ENCODE measurements at regions not wholly inside any gene's neighbourhood (a gene's known extent, or its start where the extent isn't known, plus 50 kb on each side); places are given as distances from the start of the nearest gene placed in this dataset.
A peak's percentile ranks its signal among the peaks of the same experiment; 100 is the strongest.
"Not testable (repeated sequence)": the region's sequence is repeated elsewhere in the genome, so short reads cannot be mapped to it uniquely, and the experiment has no call there.

DNA sequence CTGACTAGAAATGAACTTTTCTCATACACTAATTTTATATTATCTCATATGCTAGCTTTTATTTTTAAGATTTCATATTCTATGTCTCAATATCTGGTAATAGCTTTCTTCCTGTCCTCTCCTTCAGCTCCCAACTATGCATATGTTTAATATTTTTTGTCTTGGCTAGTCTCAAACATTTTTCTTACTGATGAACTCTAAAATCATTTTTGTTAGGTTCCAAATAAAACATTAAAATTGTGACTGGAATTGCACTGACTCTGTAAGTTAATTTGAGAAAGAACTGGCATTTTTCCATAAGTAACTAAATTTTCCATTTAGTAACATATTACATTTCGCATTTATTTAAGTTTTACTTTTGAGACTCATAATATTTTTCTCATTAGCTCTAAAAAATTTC lies 368.5 kb upstream of the DPYD start:
- H3K9ac ChIP-seq (ENCODE audit: low read length): no peak overlapping the region
- no peak overlapping the region for H3K4me3 ChIP-seq (ENCODE audit: low read depth, low read length)
- H3K4me1 ChIP-seq (ENCODE audit: control insufficient read depth, insufficient read depth, low read length): no peaks in the 10 kb centered on the region
- no peaks in the 10 kb centered on the region for H3K36me3 ChIP-seq (ENCODE audit: control insufficient read depth, insufficient read depth, low read length)
- H3K27me3 ChIP-seq (ENCODE audit: control insufficient read depth, insufficient read depth, low read length): no peaks in the 10 kb centered on the region
- no peaks in the 10 kb centered on the region for H3K9me3 ChIP-seq (ENCODE audit: control insufficient read depth, insufficient read depth, low read depth, low read length)
- no peak overlapping the region for H3K27ac ChIP-seq (ENCODE audit: low read depth, low read length)

DNA sequence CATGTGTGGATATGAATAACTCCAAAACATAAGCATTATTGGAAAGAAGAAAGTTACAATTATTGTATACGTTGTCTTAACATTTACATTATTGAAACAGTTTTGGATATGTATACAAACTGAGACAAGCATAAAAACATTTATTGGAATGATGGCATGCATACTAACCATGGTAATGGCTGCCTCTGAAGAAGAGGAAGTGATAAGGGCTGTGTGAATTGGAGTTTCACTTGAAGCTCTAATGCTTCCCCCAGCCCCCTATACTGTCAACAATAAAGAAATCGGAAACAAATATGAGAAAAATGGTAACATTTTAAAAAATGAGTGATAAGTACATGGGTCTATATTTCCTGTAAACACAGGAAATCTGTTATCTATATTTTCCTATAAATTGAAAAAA lies 367.7 kb upstream of the DPYD start:
- no peaks in the 10 kb centered on the region for H3K4me1 ChIP-seq (ENCODE audit: control insufficient read depth, insufficient read depth, low read length)

DNA sequence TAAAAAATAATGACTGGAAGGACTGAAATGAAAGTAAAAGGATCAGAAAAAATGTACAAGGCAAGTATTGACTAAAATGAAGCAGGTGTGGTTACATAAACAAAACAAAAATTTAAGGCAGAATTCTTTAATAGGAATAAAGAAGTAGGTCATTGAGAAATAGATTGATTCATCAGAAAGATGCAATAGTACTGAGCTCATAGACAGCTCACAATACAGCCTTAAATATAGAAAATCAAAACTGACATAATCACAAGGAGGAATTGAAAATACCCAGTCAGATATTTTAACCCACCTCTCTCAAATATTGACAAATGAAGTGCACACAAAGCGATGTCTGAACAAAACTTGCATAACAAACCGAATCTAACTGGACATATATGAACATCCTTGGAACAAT lies 366.8 kb upstream of the DPYD start:
- H3K9ac ChIP-seq (ENCODE audit: low read length): no peak overlapping the region
- H3K4me1 ChIP-seq (ENCODE audit: control insufficient read depth, insufficient read depth, low read length): no peaks in the 10 kb centered on the region
- no peaks in the 10 kb centered on the region for H3K27me3 ChIP-seq (ENCODE audit: control insufficient read depth, insufficient read depth, low read length)
- H3K36me3 ChIP-seq (ENCODE audit: control insufficient read depth, insufficient read depth, low read length): no peaks in the 10 kb centered on the region
- no peaks in the 10 kb centered on the region for H3K9me3 ChIP-seq (ENCODE audit: control insufficient read depth, insufficient read depth, low read depth, low read length)
- H3K27ac ChIP-seq (ENCODE audit: low read depth, low read length): no peak overlapping the region
- no peak overlapping the region for H3K4me3 ChIP-seq (ENCODE audit: low read depth, low read length)

More for the DNA sequence above, 367.7 kb upstream of the DPYD start:
- Histone ChIP-seq H3K27me3 (ENCODE audit: control insufficient read depth, insufficient read depth, low read length) (no peaks in the 10 kb centered on the region), H3K9me3 (ENCODE audit: control insufficient read depth, insufficient read depth, low read depth, low read length) (no peaks in the 10 kb centered on the region), H3K36me3 (ENCODE audit: control insufficient read depth, insufficient read depth, low read length) (no peaks in the 10 kb centered on the region), H3K27ac (ENCODE audit: low read depth, low read length) (no peak overlapping the region), H3K9ac (ENCODE audit: low read length) (no peak overlapping the region), H3K4me3 (ENCODE audit: low read depth, low read length) (no peak overlapping the region)

DNA sequence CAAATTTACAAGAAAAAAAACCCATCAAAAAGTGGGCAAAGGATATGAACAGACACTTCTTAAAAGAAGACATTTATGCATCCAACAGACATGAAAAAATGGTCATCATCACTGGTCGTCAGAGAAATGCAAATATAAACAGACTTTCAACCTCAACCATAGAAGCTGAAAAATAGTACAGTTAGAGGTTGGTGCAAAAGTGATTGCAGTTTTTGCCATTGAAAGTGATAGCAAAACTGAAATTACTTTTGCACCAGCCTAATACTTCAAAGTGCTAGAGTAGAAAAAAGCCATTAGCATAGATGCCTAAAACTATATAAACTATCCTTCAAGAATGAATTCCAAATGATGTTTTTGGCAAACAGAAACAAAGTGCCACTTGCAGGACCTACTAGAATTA lies 365.8 kb upstream of the DPYD start:
- Histone ChIP-seq H3K9ac (ENCODE audit: low read length) (no peak overlapping the region), H3K27ac (ENCODE audit: low read depth, low read length) (no peak overlapping the region), H3K27me3 (ENCODE audit: control insufficient read depth, insufficient read depth, low read length) (no peaks in the 10 kb centered on the region), H3K4me1 (ENCODE audit: control insufficient read depth, insufficient read depth, low read length) (no peaks in the 10 kb centered on the region), H3K36me3 (ENCODE audit: control insufficient read depth, insufficient read depth, low read length) (no peaks in the 10 kb centered on the region), H3K4me3 (ENCODE audit: low read depth, low read length) (no peak overlapping the region), H3K9me3 (ENCODE audit: control insufficient read depth, insufficient read depth, low read depth, low read length) (no peaks in the 10 kb centered on the region)

DNA sequence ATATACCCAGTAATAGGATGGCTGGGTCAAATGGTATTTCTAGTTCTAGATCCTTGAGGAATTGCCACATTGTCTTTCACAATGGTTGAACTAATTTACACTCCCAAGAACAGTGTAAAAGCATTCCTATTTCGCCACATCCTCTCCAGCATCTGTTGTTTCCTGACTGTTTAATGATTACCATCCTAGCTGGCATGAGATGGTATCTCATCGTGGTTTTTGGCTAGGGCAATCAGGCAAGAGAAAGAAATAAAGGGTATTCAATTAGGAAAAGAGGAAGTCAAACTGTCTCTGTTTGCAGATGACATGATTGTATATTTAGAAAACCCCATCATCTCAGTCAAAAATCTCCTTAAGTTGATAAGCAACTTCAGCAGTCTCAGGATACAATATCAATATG lies 364.5 kb upstream of the DPYD start:
- H3K27me3 ChIP-seq (ENCODE audit: control insufficient read depth, insufficient read depth, low read length); H3K9me3 ChIP-seq (ENCODE audit: control insufficient read depth, insufficient read depth, low read depth, low read length); H3K36me3 ChIP-seq (ENCODE audit: control insufficient read depth, insufficient read depth, low read length); H3K4me1 ChIP-seq (ENCODE audit: control insufficient read depth, insufficient read depth, low read length); H3K9ac ChIP-seq (ENCODE audit: low read length); H3K27ac ChIP-seq (ENCODE audit: low read depth, low read length); H3K4me3 ChIP-seq (ENCODE audit: low read depth, low read length): not testable (repeated sequence)

DNA sequence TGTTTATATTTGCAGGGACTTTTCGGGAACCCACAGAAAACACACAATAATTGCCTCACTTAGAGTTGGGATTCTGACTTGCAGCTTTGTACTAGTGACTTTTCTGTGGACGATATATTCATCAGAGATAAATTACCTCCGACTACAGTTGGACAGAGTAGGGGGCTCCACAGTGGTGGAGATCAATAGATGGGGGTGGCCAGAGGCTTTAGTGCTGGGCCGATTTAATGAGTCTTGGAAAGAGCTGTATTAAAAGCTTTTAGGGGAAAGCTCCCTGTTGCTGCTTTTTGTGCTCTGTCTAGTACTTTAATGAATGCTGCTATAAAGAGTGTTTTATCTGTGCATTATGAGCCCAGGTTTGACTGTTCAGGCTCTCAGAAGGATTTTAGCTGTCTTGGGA lies 359.2 kb upstream of the DPYD start:
- H3K9me3 ChIP-seq (ENCODE audit: control insufficient read depth, insufficient read depth, low read depth, low read length): no peaks in the 10 kb centered on the region
- no peak overlapping the region for H3K4me3 ChIP-seq (ENCODE audit: low read depth, low read length)

DNA sequence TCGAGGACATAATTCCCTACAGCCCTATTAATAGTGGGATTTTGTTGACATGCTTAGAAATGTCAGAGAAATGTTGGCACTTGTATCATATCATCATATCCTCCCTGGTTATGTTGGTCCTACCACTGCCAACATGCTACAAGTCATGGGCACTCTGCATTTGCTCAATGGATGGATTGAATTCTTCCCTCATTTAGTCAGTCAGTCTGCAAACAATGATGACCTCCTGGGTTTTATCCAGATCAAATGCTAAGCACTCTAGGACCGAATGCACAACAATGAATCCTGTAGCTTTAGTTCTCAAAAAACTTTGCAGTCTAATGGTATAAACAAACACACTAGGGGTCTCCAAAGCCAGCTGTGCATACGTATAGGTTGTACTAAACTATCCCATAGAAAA lies 357.2 kb upstream of the DPYD start:
- no peak overlapping the region for H3K9ac ChIP-seq (ENCODE audit: low read length)
- no peaks in the 10 kb centered on the region for H3K27me3 ChIP-seq (ENCODE audit: control insufficient read depth, insufficient read depth, low read length)
- peaks cover 28% of the 10 kb centered on the region for H3K4me1 ChIP-seq (ENCODE audit: control insufficient read depth, insufficient read depth, low read length)
- no peak overlapping the region for H3K27ac ChIP-seq (ENCODE audit: low read depth, low read length)
- no peaks in the 10 kb centered on the region for H3K36me3 ChIP-seq (ENCODE audit: control insufficient read depth, insufficient read depth, low read length)
- peaks cover 3% of the 10 kb centered on the region; the same call in 1 of the 2 replicates for H3K9me3 ChIP-seq (ENCODE audit: control insufficient read depth, insufficient read depth, low read depth, low read length)
- H3K4me3 ChIP-seq (ENCODE audit: low read depth, low read length): no peak overlapping the region

More for the DNA sequence above, 359.2 kb upstream of the DPYD start:
- Histone ChIP-seq H3K9ac (ENCODE audit: low read length) (no peak overlapping the region), H3K27me3 (ENCODE audit: control insufficient read depth, insufficient read depth, low read length) (no peaks in the 10 kb centered on the region), H3K27ac (ENCODE audit: low read depth, low read length) (no peak overlapping the region), H3K36me3 (ENCODE audit: control insufficient read depth, insufficient read depth, low read length) (no peaks in the 10 kb centered on the region), H3K4me1 (ENCODE audit: control insufficient read depth, insufficient read depth, low read length) (peaks cover 28% of the 10 kb centered on the region)

DNA sequence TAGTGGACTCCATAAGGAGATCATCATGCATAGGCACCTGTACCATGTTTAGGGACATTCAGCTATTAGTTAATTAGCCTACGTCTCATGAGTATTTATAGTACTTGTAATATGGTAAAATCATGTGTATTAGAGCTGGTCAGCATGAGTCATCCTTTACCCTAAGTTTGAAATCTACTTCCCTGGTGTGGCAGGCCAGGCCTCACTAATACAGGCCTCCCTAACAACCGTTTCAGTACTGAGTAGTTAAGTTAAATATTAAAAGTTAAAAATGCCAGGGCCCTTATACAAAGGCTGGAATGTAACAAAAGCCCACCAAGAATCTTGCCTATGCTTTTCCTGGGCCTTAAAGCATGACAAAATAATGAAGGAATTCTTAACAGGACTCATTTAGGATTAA lies 356.3 kb upstream of the DPYD start:
- Histone ChIP-seq H3K27ac (ENCODE audit: low read depth, low read length) (peak overlapping the region; percentile 63), H3K4me3 (ENCODE audit: low read depth, low read length) (no peak overlapping the region), H3K4me1 (ENCODE audit: control insufficient read depth, insufficient read depth, low read length) (peaks cover 28% of the 10 kb centered on the region), H3K36me3 (ENCODE audit: control insufficient read depth, insufficient read depth, low read length) (no peaks in the 10 kb centered on the region), H3K9me3 (ENCODE audit: control insufficient read depth, insufficient read depth, low read depth, low read length) (peaks cover 3% of the 10 kb centered on the region; the same call in 1 of the 2 replicates), H3K9ac (ENCODE audit: low read length) (no peak overlapping the region), H3K27me3 (ENCODE audit: control insufficient read depth, insufficient read depth, low read length) (no peaks in the 10 kb centered on the region)

DNA sequence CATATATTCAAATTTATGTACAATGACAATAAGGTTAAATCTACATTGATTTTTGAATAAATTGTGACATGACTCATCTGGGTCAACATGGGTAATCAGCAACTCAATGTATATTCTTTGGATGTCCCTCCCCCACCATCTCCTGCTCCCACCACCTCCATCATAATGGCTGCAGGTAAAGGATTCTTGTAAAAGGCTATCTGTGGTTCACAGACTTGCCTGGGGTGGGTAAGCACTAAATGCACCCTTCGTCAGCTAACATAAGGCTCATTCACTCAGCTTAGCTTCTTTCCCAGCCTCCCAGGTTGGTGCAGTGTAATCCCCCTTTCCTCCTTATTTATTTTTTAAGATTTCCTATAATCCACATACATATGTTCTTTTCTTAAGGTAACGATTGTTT lies 355.7 kb upstream of the DPYD start:
- Histone ChIP-seq H3K4me1 (ENCODE audit: control insufficient read depth, insufficient read depth, low read length) (peaks cover 28% of the 10 kb centered on the region), H3K27me3 (ENCODE audit: control insufficient read depth, insufficient read depth, low read length) (no peaks in the 10 kb centered on the region), H3K9ac (ENCODE audit: low read length) (no peak overlapping the region), H3K9me3 (ENCODE audit: control insufficient read depth, insufficient read depth, low read depth, low read length) (peaks cover 3% of the 10 kb centered on the region; the same call in 1 of the 2 replicates), H3K36me3 (ENCODE audit: control insufficient read depth, insufficient read depth, low read length) (no peaks in the 10 kb centered on the region), H3K27ac (ENCODE audit: low read depth, low read length) (no peak overlapping the region), H3K4me3 (ENCODE audit: low read depth, low read length) (no peak overlapping the region)

DNA sequence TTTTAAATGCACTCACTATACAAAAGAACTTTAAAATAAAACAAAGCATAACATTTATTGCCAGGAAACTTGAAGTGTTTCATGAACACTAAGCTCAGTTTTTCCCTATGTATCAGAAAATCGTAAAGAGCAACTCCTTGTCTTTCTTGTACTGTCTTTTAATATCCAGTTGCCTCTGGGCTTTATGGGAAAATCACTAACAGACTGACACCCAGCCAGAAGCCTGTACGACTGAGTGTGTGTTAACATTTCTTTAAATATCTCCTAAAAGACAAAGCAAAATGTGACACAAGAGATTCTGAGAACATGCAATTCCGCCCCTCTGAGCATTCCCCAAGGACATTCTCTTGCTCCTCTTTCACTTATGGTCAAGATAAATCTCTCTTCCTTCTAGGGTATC lies 347.5 kb upstream of the DPYD start:
- no peak overlapping the region for H3K9ac ChIP-seq (ENCODE audit: low read length)
- no peak overlapping the region for H3K27ac ChIP-seq (ENCODE audit: low read depth, low read length)
- no peaks in the 10 kb centered on the region for H3K4me1 ChIP-seq (ENCODE audit: control insufficient read depth, insufficient read depth, low read length)
- no peak overlapping the region for H3K4me3 ChIP-seq (ENCODE audit: low read depth, low read length)
- H3K9me3 ChIP-seq (ENCODE audit: control insufficient read depth, insufficient read depth, low read depth, low read length): peaks cover 2% of the 10 kb centered on the region; the same call in 1 of the 2 replicates
- no peaks in the 10 kb centered on the region for H3K36me3 ChIP-seq (ENCODE audit: control insufficient read depth, insufficient read depth, low read length)
- no peaks in the 10 kb centered on the region for H3K27me3 ChIP-seq (ENCODE audit: control insufficient read depth, insufficient read depth, low read length)

DNA sequence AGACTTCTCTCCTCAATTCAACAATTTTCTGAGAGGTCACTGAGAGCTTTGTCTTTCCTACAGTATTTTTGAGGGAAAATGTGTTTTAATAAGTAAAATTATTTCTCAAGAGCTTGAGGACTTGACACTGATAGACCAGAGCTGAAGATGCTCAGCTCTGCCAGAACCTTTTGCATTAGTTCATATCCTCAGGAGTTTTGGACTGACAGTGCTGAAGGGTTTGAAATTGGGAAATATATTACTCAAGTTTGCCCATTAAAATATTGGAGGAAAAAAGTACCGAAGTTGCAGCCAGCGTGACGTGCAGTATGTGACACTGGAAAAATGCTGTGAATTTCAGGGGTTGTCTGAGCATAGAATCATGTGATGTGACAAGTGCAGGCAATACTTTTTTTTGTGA lies 346.6 kb upstream of the DPYD start:
- Histone ChIP-seq H3K27me3 (ENCODE audit: control insufficient read depth, insufficient read depth, low read length) (no peaks in the 10 kb centered on the region), H3K9me3 (ENCODE audit: control insufficient read depth, insufficient read depth, low read depth, low read length) (no peaks in the 10 kb centered on the region), H3K36me3 (ENCODE audit: control insufficient read depth, insufficient read depth, low read length) (no peaks in the 10 kb centered on the region), H3K27ac (ENCODE audit: low read depth, low read length) (no peak overlapping the region), H3K4me3 (ENCODE audit: low read depth, low read length) (no peak overlapping the region), H3K4me1 (ENCODE audit: control insufficient read depth, insufficient read depth, low read length) (no peaks in the 10 kb centered on the region), H3K9ac (ENCODE audit: low read length) (no peak overlapping the region)

DNA sequence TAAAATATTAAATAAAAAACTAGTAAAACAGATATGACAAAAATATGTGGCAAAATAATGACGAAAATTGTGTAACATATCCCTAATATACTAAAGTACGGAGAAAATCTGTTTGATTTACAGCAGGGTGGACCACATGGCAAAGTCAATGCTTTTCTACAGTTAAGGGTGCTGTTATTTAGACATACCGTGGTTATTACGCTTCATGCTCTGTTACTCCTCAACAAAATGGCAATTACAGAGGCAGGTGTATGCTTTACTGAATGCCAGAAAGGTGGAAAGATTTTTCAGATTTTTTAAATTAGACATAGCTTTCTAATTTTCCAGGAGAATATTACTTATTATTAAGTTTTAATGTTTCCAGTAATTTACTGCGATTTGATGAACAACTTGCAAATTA lies 343.9 kb upstream of the DPYD start:
- Histone ChIP-seq H3K9me3 (ENCODE audit: control insufficient read depth, insufficient read depth, low read depth, low read length) (no peaks in the 10 kb centered on the region), H3K36me3 (ENCODE audit: control insufficient read depth, insufficient read depth, low read length) (no peaks in the 10 kb centered on the region), H3K27me3 (ENCODE audit: control insufficient read depth, insufficient read depth, low read length) (no peaks in the 10 kb centered on the region), H3K4me3 (ENCODE audit: low read depth, low read length) (no peak overlapping the region), H3K9ac (ENCODE audit: low read length) (no peak overlapping the region), H3K4me1 (ENCODE audit: control insufficient read depth, insufficient read depth, low read length) (no peaks in the 10 kb centered on the region), H3K27ac (ENCODE audit: low read depth, low read length) (no peak overlapping the region)
